ENCODE measurements at regions not wholly inside any gene's neighbourhood (a gene's known extent, or its start where the extent isn't known, plus 50 kb on each side); places are given as distances from the start of the nearest gene placed in this dataset.

GRCh38 chrX:129235903-129236302 is 287.4 kb downstream of the SMARCA1 start:
- H3F3A ChIP-seq (ENCODE audit: insufficient read depth, low read length), result no peaks in the 10 kb centered on the region
- no peaks in the 10 kb centered on the region for H3K79me2 ChIP-seq (ENCODE audit: insufficient read depth, low read length)
- H3K36me3 ChIP-seq (ENCODE audit: insufficient read depth, low read length), result no peaks in the 10 kb centered on the region
- no peak overlapping the region for H3K4me3 ChIP-seq (ENCODE audit: low read depth, low read length, poor library complexity, severe bottlenecking)
- H2AFZ ChIP-seq (ENCODE audit: low read length), result no peak overlapping the region
- H3K4me1 ChIP-seq (ENCODE audit: insufficient read depth, low read length, severe bottlenecking), result no peaks in the 10 kb centered on the region
- no peak overlapping the region for H3K9ac ChIP-seq (ENCODE audit: low read length)
- no peak overlapping the region for H3K4me2 ChIP-seq (ENCODE audit: low read length)
- no peaks in the 10 kb centered on the region for H3K9me2 ChIP-seq (ENCODE audit: low read depth, low read length)
- H3K27ac ChIP-seq (ENCODE audit: low read depth, low read length, poor library complexity, severe bottlenecking), result no peak overlapping the region
- no peaks in the 10 kb centered on the region for H4K20me1 ChIP-seq (ENCODE audit: insufficient read depth, low read length)
- no peaks in the 10 kb centered on the region for H3K27me3 ChIP-seq (ENCODE audit: insufficient read depth, low read length)
- no peaks in the 10 kb centered on the region for H3K9me3 ChIP-seq (ENCODE audit: low read length)
- no peak for TF ChIP-seq CTCF (IDR thresholded peaks at IDR 0.05; ENCODE audit: low read length)
- TF ChIP-seq EZH2 (IDR thresholded peaks at IDR 0.05; ENCODE audit: borderline replicate concordance, low read length), result no peak

- Histone ChIP-seq H3F3A (ENCODE audit: insufficient read depth, low read length) (no peaks in the 10 kb centered on the region), H3K79me2 (ENCODE audit: insufficient read depth, low read length) (no peaks in the 10 kb centered on the region), H3K27ac (ENCODE audit: low read depth, low read length, poor library complexity, severe bottlenecking) (no peak overlapping the region), H3K36me3 (ENCODE audit: insufficient read depth, low read length) (no peaks in the 10 kb centered on the region), H4K20me1 (ENCODE audit: insufficient read depth, low read length) (no peaks in the 10 kb centered on the region), H2AFZ (ENCODE audit: low read length) (no peak overlapping the region), H3K4me1 (ENCODE audit: insufficient read depth, low read length, severe bottlenecking) (no peaks in the 10 kb centered on the region), H3K9me2 (ENCODE audit: low read depth, low read length) (no peaks in the 10 kb centered on the region), H3K4me2 (ENCODE audit: low read length) (no peak overlapping the region), H3K9ac (ENCODE audit: low read length) (no peak overlapping the region), H3K4me3 (ENCODE audit: low read depth, low read length, poor library complexity, severe bottlenecking) (no peak overlapping the region), H3K27me3 (ENCODE audit: insufficient read depth, low read length) (no peaks in the 10 kb centered on the region), H3K9me3 (ENCODE audit: low read length) (no peaks in the 10 kb centered on the region)
- TF ChIP-seq CTCF (IDR thresholded peaks at IDR 0.05; ENCODE audit: low read length) (no peak), EZH2 (IDR thresholded peaks at IDR 0.05; ENCODE audit: borderline replicate concordance, low read length) (no peak)
These were observed 289.5 kb downstream of the SMARCA1 start for GRCh38 chrX:129233786-129234185.

- Histone ChIP-seq H2AFZ (ENCODE audit: low read length) (no peak overlapping the region), H3K9ac (ENCODE audit: low read length) (no peak overlapping the region), H3K79me2 (ENCODE audit: insufficient read depth, low read length) (no peaks in the 10 kb centered on the region), H3K4me1 (ENCODE audit: insufficient read depth, low read length, severe bottlenecking) (no peaks in the 10 kb centered on the region), H3K36me3 (ENCODE audit: insufficient read depth, low read length) (no peaks in the 10 kb centered on the region), H3K27ac (ENCODE audit: low read depth, low read length, poor library complexity, severe bottlenecking) (no peak overlapping the region), H3K4me3 (ENCODE audit: low read depth, low read length, poor library complexity, severe bottlenecking) (no peak overlapping the region), H4K20me1 (ENCODE audit: insufficient read depth, low read length) (no peaks in the 10 kb centered on the region), H3K27me3 (ENCODE audit: insufficient read depth, low read length) (no peaks in the 10 kb centered on the region), H3K9me2 (ENCODE audit: low read depth, low read length) (no peaks in the 10 kb centered on the region), H3K9me3 (ENCODE audit: low read length) (no peaks in the 10 kb centered on the region), H3K4me2 (ENCODE audit: low read length) (no peak overlapping the region), H3F3A (ENCODE audit: insufficient read depth, low read length) (no peaks in the 10 kb centered on the region)
- TF ChIP-seq CTCF (IDR thresholded peaks at IDR 0.05; ENCODE audit: low read length) (no peak), EZH2 (IDR thresholded peaks at IDR 0.05; ENCODE audit: borderline replicate concordance, low read length) (no peak)
These were observed 292.3 kb downstream of the SMARCA1 start for GRCh38 chrX:129230850-129231512.

Measured in OCI-LY1 (cell line).